Renal cortex interstitium (tissue), 11 donors: ENCODE measurements at regions not wholly inside any gene's neighbourhood (a gene's known extent, or its start where the extent isn't known, plus 50 kb on each side); places are given as distances from the start of the nearest gene placed in this dataset.

Experiments used
- DNase-seq, 11 donors: peaks; one replicate each; pipeline ENCODE4 v3.0.0-alpha.2; 2013; ENCODE audit warnings: low read depth in 9 of 11, low spot score in 4 of 11; ENCODE audit errors: extremely low read depth in 1 of 11

DNA sequence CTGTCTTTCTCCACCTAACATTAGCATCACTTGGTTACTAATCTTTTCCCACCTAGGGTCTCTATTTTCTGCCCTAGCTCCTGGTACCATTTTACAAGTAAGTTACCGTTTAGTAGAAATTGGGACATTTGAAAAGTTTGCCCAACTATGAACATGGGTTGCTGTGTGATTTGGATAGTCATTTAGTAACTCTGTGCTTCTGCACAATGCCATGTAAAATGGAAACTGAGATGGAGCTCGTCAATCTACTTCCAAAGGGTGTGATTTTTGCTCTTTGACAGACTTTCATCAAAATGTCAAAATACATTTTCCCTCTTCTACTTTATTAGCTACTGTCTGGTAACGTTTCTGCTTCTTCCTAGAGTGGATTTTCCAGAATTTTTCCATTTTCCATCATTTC lies 381.5 kb upstream of the B3GALT2 start:
- no peak for DNase-seq

DNA sequence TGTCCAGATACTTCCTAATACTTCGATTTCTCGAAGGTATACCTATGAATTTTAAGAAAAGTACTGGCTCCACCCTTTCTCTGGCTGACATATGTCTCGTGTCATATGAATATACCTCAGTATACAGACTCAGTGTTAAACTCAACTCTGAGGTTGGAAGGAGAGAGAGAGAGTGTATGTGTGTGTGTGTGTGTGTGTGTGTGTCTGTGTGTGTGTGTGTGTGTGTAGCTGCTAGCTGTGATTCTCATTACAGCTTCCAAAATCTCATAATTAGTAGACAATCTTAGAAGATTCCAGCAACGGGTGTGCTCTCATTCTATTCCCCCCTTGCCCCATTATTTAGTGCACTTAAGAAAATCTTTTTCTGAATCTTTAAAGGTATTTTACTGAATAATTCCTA lies 380.3 kb upstream of the B3GALT2 start:
- no peak for DNase-seq

DNA sequence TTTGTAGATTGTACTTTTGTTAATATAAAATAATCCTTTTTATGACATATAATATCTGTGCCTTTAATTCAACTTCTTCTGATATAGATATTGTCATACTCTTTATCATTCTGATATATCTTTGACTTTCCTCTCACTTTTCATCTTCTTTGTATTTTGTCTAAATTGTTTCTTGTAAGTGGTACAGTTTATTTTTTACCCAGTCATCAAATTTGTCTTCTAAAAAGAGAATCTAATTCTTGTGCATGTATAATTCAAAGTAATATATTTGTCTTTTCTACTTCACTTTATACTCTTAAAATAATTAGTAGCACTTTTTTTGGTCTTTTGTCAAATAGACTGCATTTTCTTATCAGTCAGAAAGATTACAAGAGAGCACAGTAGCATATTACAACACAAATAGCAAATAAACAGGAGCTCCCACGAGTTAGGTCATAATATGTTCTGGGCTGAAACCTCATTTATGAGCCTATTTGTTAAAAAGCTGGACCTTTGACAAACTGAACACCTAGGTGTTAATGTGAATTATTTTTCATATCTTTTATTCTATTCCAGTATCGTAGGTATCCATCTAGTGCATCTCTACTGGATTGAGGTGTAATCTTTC lies 379.7 kb upstream of the B3GALT2 start:
- no peak for DNase-seq

DNA sequence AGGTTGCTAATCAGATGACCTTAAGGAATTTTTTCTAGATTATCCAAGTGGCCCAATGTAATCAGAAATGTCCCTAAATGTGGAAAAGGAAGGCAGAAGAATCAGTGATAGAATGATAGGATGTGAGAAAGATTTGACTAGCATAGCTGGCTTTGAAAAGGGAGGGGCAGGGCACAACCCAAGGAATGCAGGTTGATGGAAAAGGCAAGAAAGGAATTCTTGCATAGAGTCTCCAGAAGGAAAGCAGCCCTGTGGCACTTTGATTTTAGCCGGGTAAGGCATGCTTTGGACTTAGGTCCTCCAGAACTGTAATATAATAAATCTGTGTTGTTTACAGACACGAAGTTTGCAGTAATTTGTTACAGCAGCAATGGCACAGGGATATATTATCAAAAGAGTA lies 375.7 kb upstream of the B3GALT2 start:
- DNase-seq, result no peak

DNA sequence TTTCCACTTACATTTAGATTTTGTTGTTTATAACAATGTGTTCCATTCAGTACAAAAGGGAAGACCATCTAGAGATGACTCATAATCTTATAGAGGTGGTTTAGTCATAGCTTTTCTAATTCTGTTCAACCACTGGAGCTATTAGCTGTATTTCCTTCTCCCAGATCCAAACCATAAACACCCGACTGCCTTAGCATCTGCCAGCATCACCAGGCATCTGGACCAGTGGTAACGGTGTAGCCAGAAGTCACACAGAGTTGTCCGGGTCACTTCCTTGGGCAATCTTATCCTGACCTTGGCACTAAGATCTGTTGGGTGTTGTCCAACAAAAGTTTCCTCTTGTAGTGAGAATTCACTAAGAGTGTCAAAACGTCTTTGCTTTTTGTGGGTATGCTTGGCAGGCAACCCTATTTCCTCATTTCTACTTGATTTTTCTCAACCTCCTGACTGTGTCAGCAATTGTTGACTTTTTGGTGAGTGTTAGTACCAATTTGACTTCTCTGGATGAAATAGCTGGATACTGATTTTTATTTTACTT lies 372.1 kb upstream of the B3GALT2 start:
- no peak for DNase-seq

DNA sequence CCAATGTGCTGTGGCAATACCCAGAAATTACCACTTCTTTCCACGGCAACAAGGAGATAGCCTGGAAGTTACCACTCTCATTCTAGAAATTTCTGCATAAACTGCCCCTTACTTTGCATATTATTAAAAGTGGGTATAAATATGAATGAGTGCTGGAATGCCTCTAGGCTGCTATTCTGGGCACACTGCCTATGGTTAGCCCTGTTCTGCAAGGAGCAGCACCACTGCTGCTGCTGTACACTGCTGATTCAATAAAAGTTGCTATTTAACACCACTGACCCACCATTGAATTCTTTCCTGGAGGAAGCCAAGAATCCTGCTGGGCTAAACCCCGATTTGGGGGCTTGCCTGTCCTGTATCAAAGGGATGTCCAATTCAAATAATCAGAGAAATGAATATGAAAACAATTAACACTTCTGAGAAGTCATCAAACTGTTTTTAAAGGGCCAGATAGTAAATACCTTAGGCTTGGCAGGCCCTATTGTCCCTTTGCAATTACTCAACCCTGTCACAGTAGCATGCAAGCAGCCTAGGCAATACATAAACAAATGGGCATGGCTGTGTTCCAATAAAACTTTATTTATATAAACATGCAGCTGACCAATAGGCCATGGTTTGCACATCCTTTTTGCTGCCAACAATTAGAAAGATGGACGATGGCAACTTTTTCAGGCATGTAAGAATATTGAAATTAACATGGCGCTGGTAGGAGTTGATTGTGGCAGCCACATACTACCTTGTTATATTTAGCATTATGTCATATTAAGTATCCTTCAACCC lies 369.4 kb upstream of the B3GALT2 start:
- no peak for DNase-seq

DNA sequence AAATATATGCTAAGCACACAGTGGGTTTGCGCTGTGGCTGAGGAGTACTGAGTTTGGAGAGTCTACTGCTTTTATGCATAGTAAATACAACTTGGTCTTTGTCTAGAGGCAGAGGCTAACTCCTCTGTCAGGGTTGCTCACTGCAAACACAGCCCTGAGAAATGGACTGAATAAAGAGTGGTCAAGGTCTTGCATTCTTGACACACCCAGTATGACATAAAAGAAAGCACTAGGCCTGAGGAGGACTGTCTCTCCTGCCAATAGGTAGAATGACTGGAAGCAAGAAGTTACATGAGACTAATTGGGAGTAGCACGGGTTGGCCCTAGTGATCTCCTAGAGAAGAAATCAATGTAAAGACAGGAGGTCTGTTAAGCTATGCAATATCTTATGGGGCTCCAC lies 367.2 kb upstream of the B3GALT2 start:
- DNase-seq, result no peak

DNA sequence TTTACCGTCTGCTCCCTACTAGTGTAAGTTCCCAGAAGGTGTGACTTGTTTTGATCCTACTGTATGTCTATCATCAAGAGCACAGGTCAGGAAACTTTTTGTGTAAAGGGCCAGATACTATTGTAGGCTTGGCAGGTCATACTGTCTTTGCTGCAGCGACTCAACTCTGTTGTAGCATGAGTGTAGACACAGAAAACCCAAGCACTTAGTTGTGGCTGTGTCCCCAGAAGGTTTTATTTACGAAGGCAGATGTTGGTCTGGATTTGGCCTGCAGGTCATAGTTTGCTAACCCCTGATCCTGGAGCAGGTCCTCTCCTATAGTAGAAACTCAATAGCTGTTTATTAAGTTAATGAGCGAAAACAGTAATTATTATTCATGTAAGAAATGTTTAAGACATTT lies 365.9 kb upstream of the B3GALT2 start:
- no peak for DNase-seq

DNA sequence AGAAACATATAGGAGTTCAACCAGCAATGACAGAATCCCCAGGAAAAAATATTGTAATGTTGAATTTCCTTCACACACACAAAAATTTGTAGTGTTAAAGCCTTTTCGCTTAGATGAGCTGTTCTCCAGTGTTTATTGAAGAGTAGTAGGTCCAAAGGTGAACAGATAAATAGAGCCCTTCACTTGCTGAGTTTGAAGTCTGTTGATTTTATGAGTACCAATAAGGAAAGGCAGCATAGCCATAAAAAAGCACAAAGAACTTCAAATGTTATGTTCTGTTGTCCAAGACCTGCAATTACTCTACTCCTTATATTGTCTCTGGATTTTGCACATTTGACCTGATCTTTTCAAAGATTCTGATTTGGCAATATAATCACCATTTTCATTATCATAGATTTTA lies 362.7 kb upstream of the B3GALT2 start:
- no peak for DNase-seq

DNA sequence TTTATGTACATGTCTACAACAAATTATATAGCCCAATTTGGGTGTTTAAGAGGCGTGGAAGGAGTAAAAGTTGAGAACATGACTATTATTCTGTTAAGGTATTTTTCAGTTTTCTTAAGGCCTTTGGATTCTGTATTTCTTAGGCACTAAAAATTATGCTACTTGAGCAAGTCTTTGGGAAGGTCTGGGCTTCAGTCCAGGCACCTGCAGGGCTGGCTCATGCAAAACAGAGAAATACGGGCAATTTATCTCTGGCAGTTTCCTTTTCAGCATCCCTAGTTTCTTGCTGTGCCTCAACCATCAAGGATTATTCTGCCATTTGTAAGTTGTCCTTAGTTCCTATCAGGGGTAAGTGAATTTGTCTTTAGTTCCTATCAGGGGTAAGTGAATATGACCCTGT lies 358.8 kb upstream of the B3GALT2 start:
- no peak for DNase-seq

DNA sequence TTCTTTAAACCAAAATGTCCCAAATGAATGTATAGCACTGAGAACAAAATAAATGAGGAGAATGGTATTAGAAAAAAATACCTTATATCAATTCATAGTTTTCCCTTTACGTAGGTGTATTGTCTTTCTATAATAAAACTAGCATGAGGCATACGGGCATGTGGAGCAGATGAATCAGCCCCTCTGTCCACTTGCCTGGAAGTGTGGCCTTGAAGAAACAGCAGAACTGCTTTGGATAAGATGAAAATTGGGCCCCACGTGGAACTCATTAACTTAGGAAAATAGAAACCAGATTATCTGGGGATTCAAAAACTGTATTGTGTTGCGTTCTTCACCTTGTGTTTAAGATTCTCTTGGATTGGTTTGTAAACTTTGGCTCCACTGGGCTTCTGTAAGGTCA lies 356.8 kb upstream of the B3GALT2 start:
- DNase-seq, result no peak

DNA sequence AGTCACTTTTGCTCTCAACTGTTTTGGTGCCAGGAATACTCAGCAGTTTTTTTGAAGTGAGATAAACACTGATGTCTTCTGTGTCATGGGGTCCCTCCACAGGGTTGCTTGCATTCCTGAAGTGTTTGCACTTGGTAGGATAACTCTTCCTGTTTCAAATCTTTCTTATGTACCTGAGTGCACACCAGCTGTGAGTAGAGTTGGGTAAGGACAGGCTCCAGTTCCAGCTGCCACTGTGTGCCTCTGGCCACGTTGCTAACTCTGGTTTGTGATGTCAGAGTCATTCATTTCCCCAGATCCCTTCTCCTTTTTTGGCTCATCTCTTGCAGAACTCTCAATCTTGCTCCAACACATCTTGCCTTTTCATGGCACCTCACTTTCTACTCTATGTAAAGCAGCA lies 356.3 kb upstream of the B3GALT2 start:
- no peak for DNase-seq

DNA sequence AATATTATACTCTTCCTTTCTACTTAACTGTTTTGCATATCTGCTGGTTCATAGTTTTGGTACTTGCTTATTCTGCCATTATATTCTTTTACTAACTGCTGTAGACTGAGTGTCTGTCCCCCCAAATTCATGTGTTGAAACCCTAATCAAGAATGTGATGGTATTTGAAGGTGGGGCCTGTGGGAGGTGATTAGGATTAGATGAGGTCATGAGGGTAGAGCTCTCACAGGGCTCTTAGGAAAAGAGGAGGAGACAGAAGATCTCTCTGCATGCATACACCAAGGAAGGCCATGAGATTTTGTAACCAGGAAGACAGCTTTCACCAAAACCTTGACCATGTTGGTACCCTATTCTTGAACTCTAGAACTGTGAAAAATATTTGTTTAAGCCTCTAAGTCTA lies 354.1 kb upstream of the B3GALT2 start:
- DNase-seq, result no peak

DNA sequence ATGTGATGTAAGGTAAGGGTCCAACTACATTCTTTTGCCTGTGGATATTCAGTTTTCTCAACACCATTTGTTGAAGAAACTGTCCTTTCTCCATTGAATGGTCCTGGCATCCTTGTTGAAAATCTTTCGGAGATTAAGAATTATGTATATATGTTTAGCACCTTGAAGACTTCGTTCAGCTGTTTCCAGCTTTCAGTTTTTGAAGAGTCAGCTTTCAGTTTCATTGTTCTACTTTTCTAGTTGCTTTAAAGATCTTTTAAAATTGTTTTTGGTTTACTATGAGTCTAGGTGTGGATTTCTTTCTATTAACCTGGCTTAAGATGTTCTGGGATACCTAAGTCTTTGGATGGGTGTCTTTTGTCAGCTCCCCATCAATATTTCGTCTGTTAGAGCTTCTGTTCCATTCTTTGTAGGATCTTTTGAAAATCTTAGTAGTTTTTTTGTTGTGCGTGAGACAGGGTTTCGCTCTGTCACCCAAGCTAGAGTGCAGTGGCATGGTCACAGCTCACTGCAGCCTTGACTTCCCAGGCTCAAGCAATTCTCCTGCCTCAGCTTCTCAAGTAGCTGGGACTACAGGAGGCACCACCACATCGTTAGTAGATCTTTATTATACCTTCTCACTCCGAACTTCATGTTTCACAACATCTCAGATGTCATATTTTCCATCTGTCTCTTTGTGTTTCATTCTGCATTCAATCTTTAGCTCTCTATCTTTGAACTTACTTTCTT lies 353.5 kb upstream of the B3GALT2 start:
- DNase-seq, result no peak

DNA sequence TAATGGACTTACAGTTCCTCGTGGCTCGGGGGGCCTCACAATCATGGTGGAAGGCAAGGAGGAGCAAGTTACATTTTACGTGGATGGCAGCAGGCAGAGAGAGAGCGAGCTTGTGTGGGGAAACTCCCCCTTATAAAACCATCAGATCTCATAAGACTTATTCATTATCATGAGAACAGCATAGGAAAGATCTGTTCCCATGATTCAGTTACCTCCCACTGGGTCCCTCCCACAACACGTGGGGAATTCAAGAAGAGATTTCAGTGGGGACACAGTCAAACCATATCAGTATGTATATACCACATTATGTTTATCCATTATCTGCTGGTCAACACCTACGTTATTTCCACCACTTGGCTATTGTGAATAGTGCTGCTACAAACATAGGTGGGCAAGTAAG lies 352.3 kb upstream of the B3GALT2 start:
- no peak for DNase-seq

DNA sequence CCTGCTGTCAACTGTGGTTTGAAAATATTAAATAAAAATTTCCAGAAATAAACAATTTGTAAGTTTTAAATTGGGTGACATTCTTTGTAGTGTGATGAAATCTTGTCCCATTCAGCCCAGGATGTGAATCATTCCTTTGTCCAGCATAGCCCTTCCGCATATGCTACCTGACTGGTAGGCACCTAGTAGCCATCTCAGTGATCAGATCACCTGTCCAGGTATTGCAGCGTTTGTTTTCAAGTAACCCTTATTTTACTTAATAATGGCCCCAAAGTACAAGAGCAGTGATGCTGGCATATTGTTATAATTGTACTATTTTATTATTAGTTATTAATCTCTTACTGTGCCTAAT lies 351.6 kb upstream of the B3GALT2 start:
- DNase-seq, result no peak

DNA sequence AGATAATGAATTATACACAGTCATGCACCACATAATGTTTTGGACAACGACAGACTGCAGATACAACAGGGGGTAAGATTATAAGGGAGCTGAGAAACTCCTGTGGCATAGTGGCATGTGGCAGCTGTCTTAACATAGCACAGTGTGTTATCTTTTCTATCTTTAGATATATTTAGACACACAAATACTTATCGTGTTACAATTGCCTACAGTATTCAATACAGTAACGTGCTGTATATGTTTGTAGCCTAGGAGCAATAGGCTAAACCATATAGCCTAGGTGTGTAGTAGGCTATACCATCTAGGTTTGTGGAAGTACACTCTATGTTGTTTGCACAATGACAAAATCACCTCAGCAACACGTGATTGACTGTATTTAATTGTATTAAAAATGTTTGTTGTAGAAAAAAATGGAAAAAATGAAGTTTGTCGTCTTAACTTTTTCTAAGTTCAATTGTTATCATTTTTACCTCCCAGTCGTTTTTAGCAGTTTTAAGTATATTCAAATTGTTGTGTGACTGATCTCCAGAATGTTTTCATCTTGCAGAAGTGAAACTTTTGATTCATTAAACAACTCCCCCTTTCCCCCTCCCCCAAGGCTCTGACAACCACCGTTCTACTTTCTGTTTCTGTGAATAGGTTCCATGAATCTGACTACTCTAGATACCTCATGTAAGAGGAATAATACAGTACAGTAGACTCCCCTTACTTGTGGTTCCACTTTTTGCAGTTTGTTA lies 351.0 kb upstream of the B3GALT2 start:
- DNase-seq, result no peak

DNA sequence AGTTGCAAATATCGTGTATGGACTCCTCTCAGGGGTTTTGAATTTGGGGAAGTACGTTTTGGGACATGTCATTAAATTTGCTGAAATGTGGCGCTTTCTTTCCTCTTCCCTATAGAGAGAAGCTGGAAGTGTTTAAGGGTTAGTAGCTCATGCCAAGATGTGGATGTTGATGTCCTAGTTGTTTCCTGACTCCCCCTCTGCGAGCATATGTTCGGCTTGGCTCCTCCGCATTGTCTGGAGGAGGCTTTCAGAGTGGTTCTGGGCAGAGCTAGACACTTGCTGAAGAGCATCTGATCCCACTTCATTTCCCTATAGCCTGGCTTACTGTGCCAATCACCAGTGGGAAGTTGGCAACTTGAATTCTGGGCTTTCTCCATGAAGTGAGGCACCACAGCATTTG lies 347.4 kb upstream of the B3GALT2 start:
- DNase-seq, result no peak

DNA sequence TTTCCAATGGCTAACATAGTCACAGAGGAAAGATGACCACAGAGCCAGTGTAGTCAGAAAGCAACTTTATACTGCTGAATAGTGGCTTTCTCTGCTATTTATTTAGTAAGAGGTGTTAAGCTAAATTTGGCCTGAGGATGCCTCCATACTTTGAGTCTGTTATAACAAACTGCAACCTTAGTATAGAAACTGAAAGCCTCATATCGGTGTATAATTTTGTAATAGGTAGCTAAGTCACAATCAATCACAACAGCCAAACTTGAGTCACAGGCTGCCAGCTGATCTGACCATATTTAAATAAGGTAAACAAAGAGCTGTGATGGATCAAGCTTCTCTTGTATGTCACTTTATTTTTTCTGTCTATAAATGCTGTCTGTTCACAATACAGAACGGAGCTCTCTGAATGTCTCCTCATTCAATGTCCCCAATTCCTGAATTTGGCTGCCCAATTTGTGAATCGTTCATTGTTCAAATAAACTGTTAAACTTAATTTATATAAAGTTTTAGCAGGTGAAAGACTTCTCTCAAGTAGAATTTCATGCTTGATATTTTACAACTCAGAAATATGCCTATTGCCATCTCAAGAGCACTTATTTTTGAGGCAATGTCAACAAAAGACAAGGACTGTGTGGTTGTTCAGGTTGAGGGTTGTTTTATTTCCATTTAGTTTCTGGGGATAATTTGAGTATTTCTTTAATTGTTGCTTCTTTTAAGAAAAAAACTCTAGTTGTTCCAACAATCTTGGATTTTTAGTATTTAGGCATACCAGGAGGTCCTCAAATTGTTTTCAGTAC lies 339.7 kb upstream of the B3GALT2 start:
- DNase-seq, result no peak
